Adrenal gland (tissue), 9 donors: ENCODE measurements at regions not wholly inside any gene's neighbourhood (a gene's known extent, or its start where the extent isn't known, plus 50 kb on each side); places are given as distances from the start of the nearest gene placed in this dataset.

Experiments
- DNase-seq, 7 donors: peaks; one replicate each; pipeline ENCODE4 v3.0.0-alpha.2; 2019 to 2020
- H3K27ac ChIP-seq, 5 donors: fragments of 200-600 bp; sonication (generic) in 4 of 5; 1 replicate in 3 of 5; 2 replicates in 2 of 5; pipeline versions ENCODE4 v1.5.1 to v1.8.0; 2016 to 2020; ENCODE audit warnings: mild to moderate bottlenecking in 1 of 5
- H3K27me3 ChIP-seq: fragments of 200-600 bp; 2 replicates; pipeline ENCODE4 v1.8.0; 2021
- H3K36me3 ChIP-seq, 2 donors: fragments of 200-600 bp; replicated peaks in 1 of 2; 1 replicate in 1 of 2; 2 replicates in 1 of 2; pipeline versions ENCODE4 v1.5.1 to v1.8.0; 2018 to 2022
- H3K4me1 ChIP-seq, 2 donors: fragments of 200-600 bp; replicated peaks in 1 of 2; 1 replicate in 1 of 2; 2 replicates in 1 of 2; pipeline versions ENCODE4 v1.5.1 to v1.8.0; 2018 to 2021
- H3K4me3 ChIP-seq, 4 donors: fragments of 200-600 bp; sonication (generic) in 3 of 4; one replicate each; pipeline ENCODE4 v1.5.1; 2016 to 2018
- H3K9me3 ChIP-seq, 3 donors: fragments of 200-600 bp; sonication (generic) in 1 of 3; replicated peaks in 1 of 3; 1 replicate in 2 of 3; 2 replicates in 1 of 3; pipeline versions ENCODE4 v1.5.1 to v1.8.0; 2016 to 2021
- POLR2A ChIP-seq, 2 donors: fragments of 450-650 bp; IDR thresholded peaks; one replicate each; pipeline ENCODE4 v1.6.1; 2017; ENCODE audit warnings: antibody characterized with exemption in 2 of 2, mild to moderate bottlenecking in 2 of 2, moderate library complexity in 1 of 2
- WGBS, 4 donors: extraction: QIAGEN DNeasy Blood & Tissue Kit in 2 of 4; methylation state at CpG; one replicate each; pipeline versions ENCODE4 v1.1.5 to v1.1.7; 2013 to 2017; 5-methylcytosine and 5-hydroxymethylcytosine counted together
- intact Hi-C, 2 donors: fragments of 100-400 bp; cut with DNase I; formaldehyde crosslinking; loops; one replicate each; pipeline versions ENCODE4 v1.14.1 to v1.15.0; 2022 to 2023
- TF ChIP-seq, protein P1 (sequence below), 6 experiments: fragments of 450-650 bp in 4 of 6; fragments of 200-600 bp in 2 of 6; sonication (generic) in 1 of 6; IDR thresholded peaks; 1 replicate in 5 of 6; 2 replicates in 1 of 6; pipeline versions ENCODE4 v1.5.1 to v1.8.0; 2016 to 2021; ENCODE audit warnings: antibody characterized with exemption in 6 of 6, mild to moderate bottlenecking in 2 of 6, moderate library complexity in 1 of 6
- donor health status: healthy with polysubstance abuse.
- donor health status: Bipolar disorder and iron deficiency.
- donor health status: DM: yes; HTN: yes; CAD: no.
- donor health status: DM: no; HTN: no; CAD: no.
- donor health status: DM: no; HTN: no; CAD: no.

DNA sequence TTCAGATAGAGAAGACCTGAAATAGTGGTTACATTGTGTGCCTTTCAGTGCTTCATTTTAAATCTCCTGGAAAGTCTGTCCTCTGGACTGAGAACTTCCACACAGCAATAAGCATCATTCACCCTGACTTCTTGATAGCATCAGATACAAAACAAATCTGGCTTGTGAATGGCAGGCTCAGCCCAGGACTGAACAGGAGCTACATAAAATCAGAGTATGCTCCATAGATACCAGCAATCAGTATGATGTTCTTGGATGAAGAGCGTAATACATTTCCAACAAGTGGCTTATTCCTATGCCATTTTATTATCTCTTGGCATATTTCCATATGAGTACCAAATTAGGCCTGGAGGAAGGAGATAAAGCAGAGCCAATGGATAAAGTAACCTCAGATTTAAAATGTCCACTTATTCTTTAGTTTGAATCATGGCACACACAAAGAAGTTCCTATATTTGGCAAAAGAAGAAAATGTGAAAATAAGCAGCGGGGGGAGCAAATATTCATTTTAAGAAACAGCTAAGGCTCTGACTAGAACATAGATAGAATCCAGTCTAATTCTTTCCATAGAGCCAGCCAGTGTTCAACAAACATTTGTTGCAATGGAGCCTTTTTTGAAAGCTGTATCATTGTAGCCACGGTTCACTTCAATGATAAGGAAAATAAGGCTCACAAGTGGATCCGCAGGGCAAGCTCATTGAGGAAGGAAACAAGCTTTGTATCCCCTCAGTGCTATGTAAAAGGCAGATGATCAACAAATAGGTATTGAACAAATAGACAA lies 230.8 kb upstream of the CHAC2 start:
- H3K27ac ChIP-seq = no peak overlapping the region
- TF ChIP-seq, protein P1, sequence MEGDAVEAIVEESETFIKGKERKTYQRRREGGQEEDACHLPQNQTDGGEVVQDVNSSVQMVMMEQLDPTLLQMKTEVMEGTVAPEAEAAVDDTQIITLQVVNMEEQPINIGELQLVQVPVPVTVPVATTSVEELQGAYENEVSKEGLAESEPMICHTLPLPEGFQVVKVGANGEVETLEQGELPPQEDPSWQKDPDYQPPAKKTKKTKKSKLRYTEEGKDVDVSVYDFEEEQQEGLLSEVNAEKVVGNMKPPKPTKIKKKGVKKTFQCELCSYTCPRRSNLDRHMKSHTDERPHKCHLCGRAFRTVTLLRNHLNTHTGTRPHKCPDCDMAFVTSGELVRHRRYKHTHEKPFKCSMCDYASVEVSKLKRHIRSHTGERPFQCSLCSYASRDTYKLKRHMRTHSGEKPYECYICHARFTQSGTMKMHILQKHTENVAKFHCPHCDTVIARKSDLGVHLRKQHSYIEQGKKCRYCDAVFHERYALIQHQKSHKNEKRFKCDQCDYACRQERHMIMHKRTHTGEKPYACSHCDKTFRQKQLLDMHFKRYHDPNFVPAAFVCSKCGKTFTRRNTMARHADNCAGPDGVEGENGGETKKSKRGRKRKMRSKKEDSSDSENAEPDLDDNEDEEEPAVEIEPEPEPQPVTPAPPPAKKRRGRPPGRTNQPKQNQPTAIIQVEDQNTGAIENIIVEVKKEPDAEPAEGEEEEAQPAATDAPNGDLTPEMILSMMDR (IDR thresholded peaks at IDR 0.05) = no peak
- no peak for TF ChIP-seq POLR2A (IDR thresholded peaks at IDR 0.05)
- H3K4me1 ChIP-seq = no peaks in the 10 kb centered on the region
- no peaks in the 10 kb centered on the region for H3K9me3 ChIP-seq
- no peak for DNase-seq
- no peaks in the 10 kb centered on the region for H3K27me3 ChIP-seq
- intact Hi-C loops = no loop called here
- H3K4me3 ChIP-seq = no peak overlapping the region
- no peaks in the 10 kb centered on the region for H3K36me3 ChIP-seq
- WGBS, 4 donors = 87 to 95% (median 88%) methylated on average over 4 of the region's 4 CpGs

- Histone ChIP-seq H3K9me3 (no peaks in the 10 kb centered on the region), H3K4me1 (no peaks in the 10 kb centered on the region), H3K27me3 (no peaks in the 10 kb centered on the region), H3K36me3 (no peaks in the 10 kb centered on the region), H3K4me3 (no peak overlapping the region), H3K27ac (no peak overlapping the region)
- 71 to 88% (median 83%) methylated on average over 4 of the region's 4 CpGs for WGBS, 4 donors
- DNase-seq = no peak
- TF ChIP-seq, protein P1 (IDR thresholded peaks at IDR 0.05) = no peak
- no peak for TF ChIP-seq POLR2A (IDR thresholded peaks at IDR 0.05)
- intact Hi-C loops = no loop called here
Observed at GRCh38 chr2:53535234-53535840, 232.3 kb upstream of the CHAC2 start.

DNA sequence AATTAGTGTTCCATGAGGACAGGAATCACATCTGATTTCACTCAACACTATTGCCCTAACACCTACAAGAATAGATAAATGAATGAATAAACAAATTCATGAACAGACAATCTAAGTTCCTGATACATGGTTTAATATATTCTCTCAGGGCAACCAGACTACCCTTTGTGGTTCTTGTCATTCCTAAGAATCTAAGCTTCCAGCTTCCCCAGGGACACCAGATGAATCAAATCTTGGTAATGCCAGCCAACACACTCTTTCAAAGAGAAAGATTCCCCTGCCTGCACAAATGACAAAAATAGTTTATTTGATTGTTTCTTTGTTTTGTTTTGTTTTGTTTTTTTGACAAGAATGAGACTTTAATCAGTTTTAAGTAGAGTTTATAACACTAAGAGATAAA lies 237.5 kb upstream of the CHAC2 start:
- Histone ChIP-seq H3K4me3 (no peak overlapping the region), H3K36me3 (no peaks in the 10 kb centered on the region), H3K27me3 (no peaks in the 10 kb centered on the region), H3K4me1 (no peaks in the 10 kb centered on the region), H3K27ac (no peak overlapping the region), H3K9me3 (no peaks in the 10 kb centered on the region)
- DNase-seq = no peak
- intact Hi-C loops = no loop called here
- TF ChIP-seq POLR2A (IDR thresholded peaks at IDR 0.05) = no peak
- TF ChIP-seq, protein P1 (IDR thresholded peaks at IDR 0.05) = no peak

- DNase-seq = no peak
- TF ChIP-seq POLR2A (IDR thresholded peaks at IDR 0.05) = no peak
- TF ChIP-seq, protein P1 (IDR thresholded peaks at IDR 0.05) = no peak
- Histone ChIP-seq H3K36me3 (no peaks in the 10 kb centered on the region), H3K27me3 (no peaks in the 10 kb centered on the region), H3K9me3 (no peaks in the 10 kb centered on the region), H3K4me3 (no peak overlapping the region), H3K27ac (no peak overlapping the region), H3K4me1 (no peaks in the 10 kb centered on the region)
- intact Hi-C loops = no loop called here
- WGBS, 4 donors = 32 to 52% (median 41%) methylated on average over 2 of the region's 2 CpGs
Observed at GRCh38 chr2:53527056-53527455, 240.5 kb upstream of the CHAC2 start.
